ENCODE measurements at regions not wholly inside any gene's neighbourhood (a gene's known extent, or its start where the extent isn't known, plus 50 kb on each side); places are given as distances from the start of the nearest gene placed in this dataset.

GRCh38 chr5:5793242-5794117 is 371.0 kb downstream of the ICE1 start:
- no peak for DNase-seq
- Histone ChIP-seq H4K8ac (replicated peaks; ENCODE audit: insufficient read length, low read depth, low read length) (no peak overlapping the region), H2BK120ac (ENCODE audit: low read depth, low read length, poor library complexity, severe bottlenecking) (no peak overlapping the region), H4K91ac (ENCODE audit: insufficient read length, low read depth, low read length) (no peak overlapping the region), H2BK12ac (ENCODE audit: insufficient read length, low read depth, low read length) (no peak overlapping the region), H3K79me1 (ENCODE audit: insufficient read depth, low read depth, low read length, poor library complexity, severe bottlenecking) (no peaks in the 10 kb centered on the region), H3K27me3 (ENCODE audit: insufficient read depth, low read length) (no peaks in the 10 kb centered on the region), H3K23me2 (ENCODE audit: insufficient read length, low read depth, low read length, poor library complexity, severe bottlenecking) (no peaks in the 10 kb centered on the region), H3K23ac (ENCODE audit: insufficient read length, low read depth, low read length) (no peak overlapping the region), H4K5ac (ENCODE audit: insufficient read length, low read depth, low read length) (no peak overlapping the region), H3K4me2 (ENCODE audit: insufficient read depth, insufficient read length, low read length) (no peak overlapping the region), H4K20me1 (ENCODE audit: control insufficient read depth, insufficient read depth, insufficient read length) (no peaks in the 10 kb centered on the region), H3K9ac (ENCODE audit: extremely low read depth, insufficient read length, low read length) (no peak overlapping the region), H3K14ac (ENCODE audit: insufficient read depth, low read length) (no peak overlapping the region), H3T11ph (ENCODE audit: low read length) (no peak overlapping the region), H3K27ac (ENCODE audit: insufficient read length, low read depth, low read length) (no peak overlapping the region), H3K4me1 (ENCODE audit: insufficient read depth, low read length) (no peaks in the 10 kb centered on the region), H2BK15ac (ENCODE audit: low read depth, low read length) (no peak overlapping the region), H2BK20ac (ENCODE audit: low read depth, low read length, poor library complexity, severe bottlenecking) (no peak overlapping the region), H3K4ac (ENCODE audit: low read depth, low read length) (no peak overlapping the region), H3K79me2 (ENCODE audit: insufficient read depth, low read length) (no peaks in the 10 kb centered on the region), H2BK5ac (ENCODE audit: insufficient read length, low read length) (no peak overlapping the region), H3K56ac (ENCODE audit: insufficient read length, low read depth, low read length) (no peak overlapping the region), H3K18ac (ENCODE audit: insufficient read length, low read depth, low read length) (no peak overlapping the region), H3K9me3 (ENCODE audit: control insufficient read depth, low read depth, low read length) (no peaks in the 10 kb centered on the region), H2AK5ac (ENCODE audit: insufficient read length, low read length) (no peak overlapping the region), H2AFZ (ENCODE audit: low read length) (no peak overlapping the region)
- WGBS (ENCODE audit: extremely low coverage, insufficient read length, low lambda C conversion rate) = no CpG with 5 or more reads among the region's 10 CpGs
- H3K36me3 Mint-ChIP-seq (ENCODE audit: insufficient read depth in 1 of 3, low read depth in 3 of 3) = no peaks in the 10 kb centered on the region
- peaks cover 0 to 2% of the 10 kb centered on the region in 2 experiments; a peak in 3 of 5 replicates for H3K9me3 Mint-ChIP-seq
- H3K27ac Mint-ChIP-seq = no peak overlapping the region
- peaks cover 3 to 4% of the 10 kb centered on the region in 2 experiments; a peak in 3 of 4 replicates for H3K4me1 Mint-ChIP-seq
- H3K4me3 Mint-ChIP-seq = no peak overlapping the region
- no peak for TF ChIP-seq CTCF (conservative IDR thresholded peaks at IDR 0.05)
- H3K27me3 Mint-ChIP-seq (ENCODE audit: low read depth) = no peaks in the 10 kb centered on the region
